GM19043 (cell line): ENCODE measurements at regions not wholly inside any gene's neighbourhood (a gene's known extent, or its start where the extent isn't known, plus 50 kb on each side); places are given as distances from the start of the nearest gene placed in this dataset.
"Not testable (repeated sequence)": the region's sequence is repeated elsewhere in the genome, so short reads cannot be mapped to it uniquely, and the experiment has no call there.

Experiments used
- ATAC-seq: cut with Tn5 transposase; IDR thresholded peaks from one replicate; pipeline ENCODE4 v1.9.1; 2021; ENCODE audit warnings: low read depth; ENCODE audit not compliant: unreplicated experiment

GRCh38 chr6:150456466-150456865 lies 87.7 kb downstream of the IYD start:
- ATAC-seq = no peak

GRCh38 chr6:150456902-150457643 lies 88.3 kb downstream of the IYD start:
- no peak for ATAC-seq

GRCh38 chr6:150458579-150458978 lies 89.8 kb downstream of the IYD start:
- ATAC-seq = no peak

- ATAC-seq = no peak
These were observed 95.0 kb downstream of the IYD start for GRCh38 chr6:150463852-150464251.

- no peak for ATAC-seq
These were observed 96.2 kb downstream of the IYD start for GRCh38 chr6:150464966-150465365.

GRCh38 chr6:150465610-150466009 lies 96.8 kb downstream of the IYD start:
- no peak for ATAC-seq

- no peak for ATAC-seq
These were observed 97.4 kb downstream of the IYD start for GRCh38 chr6:150466196-150466595.

- ATAC-seq = no peak
These were observed 101.3 kb downstream of the IYD start for GRCh38 chr6:150470131-150470530.

GRCh38 chr6:150470960-150471665 lies 102.3 kb downstream of the IYD start:
- no peak for ATAC-seq

- ATAC-seq = no peak
These were observed 110.1 kb downstream of the IYD start for GRCh38 chr6:150478656-150479545.

- no peak for ATAC-seq
These were observed 114.1 kb downstream of the IYD start for GRCh38 chr6:150482883-150483409.

GRCh38 chr6:150485161-150485958 lies 114.3 kb upstream of the PLEKHG1 start:
- no peak for ATAC-seq

GRCh38 chr6:150486048-150486447 lies 113.6 kb upstream of the PLEKHG1 start:
- ATAC-seq = no peak

- ATAC-seq = no peak
These were observed 109.1 kb upstream of the PLEKHG1 start for GRCh38 chr6:150490586-150490985.

- ATAC-seq = peak; percentile 94
These were observed 108.4 kb upstream of the PLEKHG1 start for GRCh38 chr6:150491131-150491810.

GRCh38 chr6:150491811-150492172 lies 107.9 kb upstream of the PLEKHG1 start:
- no peak for ATAC-seq

GRCh38 chr6:150492507-150492906 lies 107.2 kb upstream of the PLEKHG1 start:
- ATAC-seq = no peak

GRCh38 chr6:150492941-150493340 lies 106.7 kb upstream of the PLEKHG1 start:
- ATAC-seq = no peak

GRCh38 chr6:150493552-150493951 lies 106.1 kb upstream of the PLEKHG1 start:
- ATAC-seq = not testable (repeated sequence)

GRCh38 chr6:150494241-150494640 lies 105.4 kb upstream of the PLEKHG1 start:
- ATAC-seq = no peak
